SU-DHL-6 (cell line): ENCODE measurements at regions not wholly inside any gene's neighbourhood (a gene's known extent, or its start where the extent isn't known, plus 50 kb on each side); places are given as distances from the start of the nearest gene placed in this dataset.

Source experiments
- CTCF ChIP-seq: fragments of 200-600 bp; sonication (generic); IDR thresholded peaks from one replicate; pipeline ENCODE4 v1.5.1; 2017; ENCODE audit warnings: antibody characterized with exemption, mild to moderate bottlenecking, low read length, moderate library complexity; ENCODE audit not compliant: insufficient read depth, poor library complexity, severe bottlenecking
- EZH2phosphoT487 ChIP-seq: fragments of 200-600 bp; sonication (generic), shearing (Covaris generic); conservative IDR thresholded peaks from 2 replicates; pipeline ENCODE4 v1.6.1; 2018; ENCODE audit warnings: mild to moderate bottlenecking, antibody characterized with exemption, low read length, moderate library complexity, mixed read lengths

- TF ChIP-seq CTCF (no peak), EZH2phosphoT487 (no peak)
Observed at GRCh38 chr6:112522587-112522986, 175.5 kb downstream of the RFPL4B start.
